22Rv1 (cell line): ENCODE measurements at regions not wholly inside any gene's neighbourhood (a gene's known extent, or its start where the extent isn't known, plus 50 kb on each side); places are given as distances from the start of the nearest gene placed in this dataset.

Experiments
- ZFX ChIP-seq: fragments of 450-650 bp; IDR thresholded peaks from 2 replicates; pipeline ENCODE4 v1.6.1; 2017; ENCODE audit warnings: antibody characterized with exemption, borderline replicate concordance
- TF ChIP-seq, protein P1 (sequence below): fragments of 450-650 bp; IDR thresholded peaks from 2 replicates; pipeline ENCODE4 v1.5.1; 2017; ENCODE audit warnings: mild to moderate bottlenecking

DNA sequence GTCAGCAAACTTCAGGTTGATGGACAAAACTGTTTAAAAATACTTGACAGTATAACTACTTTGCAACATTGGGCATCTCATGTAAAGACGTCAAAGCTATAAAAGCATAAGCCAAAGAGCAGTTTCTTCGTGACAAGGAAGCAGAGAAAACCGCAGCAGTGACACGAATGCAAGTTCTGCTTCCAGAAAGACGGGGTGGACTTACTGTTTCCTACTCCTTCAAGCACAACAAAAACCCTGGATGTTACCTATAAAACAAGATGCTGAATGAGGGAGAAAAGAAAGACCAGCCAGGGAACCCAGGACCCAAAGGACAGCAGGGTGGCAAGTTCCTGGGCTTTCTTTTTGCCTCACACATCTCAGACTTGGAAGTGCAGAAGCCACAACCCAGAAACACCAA lies 98.0 kb downstream of the DLL1 start:
- TF ChIP-seq, protein P1, sequence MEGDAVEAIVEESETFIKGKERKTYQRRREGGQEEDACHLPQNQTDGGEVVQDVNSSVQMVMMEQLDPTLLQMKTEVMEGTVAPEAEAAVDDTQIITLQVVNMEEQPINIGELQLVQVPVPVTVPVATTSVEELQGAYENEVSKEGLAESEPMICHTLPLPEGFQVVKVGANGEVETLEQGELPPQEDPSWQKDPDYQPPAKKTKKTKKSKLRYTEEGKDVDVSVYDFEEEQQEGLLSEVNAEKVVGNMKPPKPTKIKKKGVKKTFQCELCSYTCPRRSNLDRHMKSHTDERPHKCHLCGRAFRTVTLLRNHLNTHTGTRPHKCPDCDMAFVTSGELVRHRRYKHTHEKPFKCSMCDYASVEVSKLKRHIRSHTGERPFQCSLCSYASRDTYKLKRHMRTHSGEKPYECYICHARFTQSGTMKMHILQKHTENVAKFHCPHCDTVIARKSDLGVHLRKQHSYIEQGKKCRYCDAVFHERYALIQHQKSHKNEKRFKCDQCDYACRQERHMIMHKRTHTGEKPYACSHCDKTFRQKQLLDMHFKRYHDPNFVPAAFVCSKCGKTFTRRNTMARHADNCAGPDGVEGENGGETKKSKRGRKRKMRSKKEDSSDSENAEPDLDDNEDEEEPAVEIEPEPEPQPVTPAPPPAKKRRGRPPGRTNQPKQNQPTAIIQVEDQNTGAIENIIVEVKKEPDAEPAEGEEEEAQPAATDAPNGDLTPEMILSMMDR: no peak
- TF ChIP-seq ZFX: no peak
